GM08714 (cell line): ENCODE measurements at regions not wholly inside any gene's neighbourhood (a gene's known extent, or its start where the extent isn't known, plus 50 kb on each side); places are given as distances from the start of the nearest gene placed in this dataset.

Source experiments
- H3K4me3 ChIP-seq: fragments of 200-500 bp; sonication (Bioruptor generic); 2 replicates; pipeline ENCODE4 v1.5.1; 2014; ENCODE audit warnings: mild to moderate bottlenecking, low read length, inconsistent platforms
- ZNF274 ChIP-seq: IDR thresholded peaks from 2 replicates; pipeline ENCODE4 v1.6.1; 2012; ENCODE audit warnings: mild to moderate bottlenecking, low read depth, low read length

GRCh38 chr9:78831726-78832125, 534.8 kb downstream of the PSAT1 start:
- H3K4me3 ChIP-seq: no peak overlapping the region
- TF ChIP-seq ZNF274: no peak

- no peak for TF ChIP-seq ZNF274
- no peak overlapping the region for H3K4me3 ChIP-seq
Measured at GRCh38 chr9:78835928-78836450, 539.1 kb downstream of the PSAT1 start.

DNA sequence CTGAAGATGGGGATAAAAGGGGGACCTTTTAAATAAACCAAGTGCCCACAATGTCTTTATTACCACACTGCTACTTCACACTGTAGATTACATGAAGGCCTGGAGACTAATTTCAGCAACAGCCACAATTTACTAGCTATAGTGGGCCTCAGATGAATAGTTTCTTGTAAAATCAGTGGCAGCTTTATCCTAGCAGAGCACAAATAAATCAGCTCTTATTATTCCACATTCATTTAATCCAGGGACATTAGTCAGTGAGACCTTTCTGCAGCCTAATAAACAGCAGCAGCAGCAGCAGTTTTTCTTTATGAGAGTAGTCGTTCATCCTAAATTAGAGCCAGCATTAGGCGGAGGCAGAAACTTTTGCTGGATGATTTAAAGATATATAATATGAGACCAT, 542.3 kb downstream of the PSAT1 start:
- H3K4me3 ChIP-seq: no peak overlapping the region
- TF ChIP-seq ZNF274: no peak

DNA sequence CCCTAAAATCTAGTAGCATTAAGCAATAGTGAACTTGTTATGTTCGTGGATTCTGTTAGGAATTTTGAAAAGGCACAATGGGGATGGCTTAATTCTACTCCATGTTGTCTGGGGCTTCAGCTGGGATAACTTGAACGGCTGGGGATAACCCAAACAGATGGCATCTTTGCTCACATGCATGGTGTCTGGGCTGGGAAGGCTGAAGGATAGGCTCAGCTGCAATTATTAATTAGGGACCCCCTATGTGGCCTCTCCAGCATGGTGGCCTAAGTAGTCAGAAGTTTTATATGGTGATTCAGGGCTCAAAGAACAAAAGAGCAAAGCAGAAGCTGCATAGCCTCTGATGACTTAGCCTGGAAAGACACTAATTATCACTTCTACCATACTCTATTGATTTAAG, 551.1 kb downstream of the PSAT1 start:
- no peak for TF ChIP-seq ZNF274
- H3K4me3 ChIP-seq: no peak overlapping the region

DNA sequence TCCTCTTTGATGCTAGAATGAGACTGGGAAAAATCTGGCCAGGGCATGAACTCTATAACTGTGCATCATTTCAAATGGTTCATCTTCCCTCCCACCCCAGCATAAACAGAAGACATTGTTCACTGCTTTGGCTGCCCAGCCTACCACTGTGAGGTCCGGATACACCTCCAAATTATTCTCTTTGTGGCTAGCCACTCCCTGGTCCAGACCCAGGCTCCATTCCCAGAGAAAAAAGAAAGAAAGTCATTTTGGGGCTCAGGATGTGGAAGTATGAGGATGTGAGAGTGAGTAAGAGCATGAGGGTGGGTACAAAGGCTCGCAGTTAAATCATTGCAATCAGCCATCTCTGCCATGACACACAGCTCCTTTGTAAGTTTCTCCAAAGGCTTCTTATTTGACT, 559.2 kb downstream of the PSAT1 start:
- H3K4me3 ChIP-seq: no peak overlapping the region
- no peak for TF ChIP-seq ZNF274

DNA sequence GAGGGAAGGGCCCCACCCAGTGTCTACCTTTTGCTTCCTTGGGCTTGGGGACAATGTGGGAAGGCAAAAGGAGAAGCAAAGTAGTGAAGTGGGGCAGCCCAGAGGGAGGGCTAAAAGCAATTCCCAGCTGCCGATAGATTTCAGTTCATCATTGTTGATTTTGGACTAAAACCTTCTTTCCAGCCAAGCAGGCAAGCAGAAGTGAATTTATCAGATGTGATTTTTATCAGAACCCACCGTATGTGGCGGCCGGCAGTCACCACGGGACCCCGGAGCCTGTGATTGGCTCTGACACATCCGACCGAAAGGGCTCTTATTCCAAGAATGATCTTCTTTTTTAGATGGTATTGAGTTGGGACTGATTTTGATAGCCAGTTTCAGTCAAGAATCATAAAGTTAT, 559.9 kb downstream of the PSAT1 start:
- no peak for TF ChIP-seq ZNF274
- H3K4me3 ChIP-seq: no peak overlapping the region

DNA sequence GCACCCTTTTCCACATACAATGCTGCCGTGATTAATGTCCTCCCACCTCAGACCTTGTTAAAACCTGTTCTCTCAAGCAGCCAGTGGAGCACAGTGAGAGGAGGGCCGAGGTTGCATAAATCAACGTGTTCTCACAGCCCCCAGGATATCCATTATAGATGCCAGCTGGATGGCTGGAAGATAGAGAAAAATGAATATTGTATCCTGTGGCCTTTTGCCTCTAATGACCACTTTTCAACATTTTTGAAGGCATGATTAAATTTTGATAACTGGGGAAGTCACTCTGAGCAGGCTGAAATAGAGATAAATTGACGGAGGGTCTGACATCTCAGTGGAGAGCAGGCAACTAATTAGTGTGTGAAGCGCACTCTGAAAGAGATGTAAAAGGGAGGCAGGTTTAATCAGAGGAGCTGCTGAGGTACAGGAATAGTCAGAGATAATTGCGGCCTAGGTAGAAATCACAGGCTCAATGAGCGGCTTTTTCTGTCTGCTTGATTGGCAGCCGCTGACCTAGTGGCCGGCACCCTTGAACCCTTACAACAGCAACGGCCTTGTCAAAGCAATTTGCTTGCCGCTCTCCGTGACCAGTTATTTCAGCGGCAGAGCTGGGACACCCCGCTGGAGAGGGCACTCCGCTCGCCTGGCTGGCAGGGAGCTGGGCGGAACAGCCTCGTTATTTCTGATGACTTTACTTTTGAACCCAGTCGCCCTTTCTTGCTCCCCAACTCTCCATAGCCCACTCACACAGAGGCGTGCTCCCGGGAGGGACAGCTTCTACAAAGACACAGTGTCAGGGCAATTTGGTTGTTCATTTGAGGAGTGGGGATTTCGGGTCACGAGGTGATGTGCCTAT, 560.7 kb downstream of the PSAT1 start:
- TF ChIP-seq ZNF274: no peak

GRCh38 chr9:78858266-78858665, 561.3 kb downstream of the PSAT1 start:
- no peak overlapping the region for H3K4me3 ChIP-seq
- TF ChIP-seq ZNF274: no peak

More for the DNA sequence above, 560.7 kb downstream of the PSAT1 start:
- H3K4me3 ChIP-seq: no peak overlapping the region

- TF ChIP-seq ZNF274: no peak
- no peak overlapping the region for H3K4me3 ChIP-seq
Measured at GRCh38 chr9:78860801-78861475, 564.0 kb downstream of the PSAT1 start.

GRCh38 chr9:78863531-78863930, 566.6 kb downstream of the PSAT1 start:
- TF ChIP-seq ZNF274: no peak
- H3K4me3 ChIP-seq: no peak overlapping the region

GRCh38 chr9:78865737-78866136, 568.8 kb downstream of the PSAT1 start:
- TF ChIP-seq ZNF274: no peak
- no peak overlapping the region for H3K4me3 ChIP-seq

DNA sequence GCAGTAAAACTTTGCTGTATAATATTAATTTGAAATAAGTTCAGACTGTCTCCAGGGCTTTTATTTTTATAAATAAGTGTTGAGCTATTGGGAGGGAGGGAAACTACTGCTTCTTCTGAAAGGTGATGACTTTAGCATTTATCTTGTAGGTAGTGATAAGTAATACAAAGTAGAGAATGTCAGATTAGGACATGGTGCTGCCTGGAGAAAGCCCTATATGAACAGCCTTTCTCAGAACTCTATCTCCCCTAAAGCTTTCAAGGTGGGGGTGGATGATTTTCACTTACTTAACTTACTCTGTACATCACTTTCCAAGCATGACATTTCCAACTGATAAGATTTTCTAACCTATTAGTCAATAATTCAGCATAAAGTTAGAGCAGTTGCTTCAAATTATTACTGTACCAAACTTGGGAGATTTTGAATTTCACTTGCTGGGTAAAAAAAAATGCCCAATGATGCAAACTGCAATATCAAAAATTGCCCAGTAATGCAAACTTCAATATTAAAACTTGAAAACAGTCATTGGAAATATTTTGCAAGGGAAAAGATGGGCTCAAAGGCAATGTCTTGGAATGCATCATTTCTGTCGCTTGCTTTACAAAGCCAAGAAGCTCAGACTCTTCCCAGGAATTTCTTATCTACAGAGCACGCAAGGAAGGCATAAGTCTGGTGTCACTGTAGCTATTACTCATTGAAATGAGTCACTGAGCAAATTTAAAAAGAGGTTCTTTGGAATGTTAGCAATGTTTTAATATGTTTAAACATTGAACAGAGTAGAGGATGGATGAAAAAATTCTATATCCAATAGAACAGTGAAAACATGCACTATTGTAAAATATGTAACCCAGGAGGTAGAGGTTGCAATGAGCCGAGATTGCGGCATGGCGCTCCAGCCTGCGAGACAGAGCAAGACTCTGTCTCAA, 569.5 kb downstream of the PSAT1 start:
- TF ChIP-seq ZNF274: no peak
- no peak overlapping the region for H3K4me3 ChIP-seq

- H3K4me3 ChIP-seq: no peak overlapping the region
- no peak for TF ChIP-seq ZNF274
Measured at GRCh38 chr9:78871086-78871451, 574.1 kb downstream of the PSAT1 start.
